ENCODE measurements at regions not wholly inside any gene's neighbourhood (a gene's known extent, or its start where the extent isn't known, plus 50 kb on each side); places are given as distances from the start of the nearest gene placed in this dataset.

- Histone ChIP-seq H3K9me3 (no peaks in the 10 kb centered on the region), H3K27ac (no peak overlapping the region), H3K36me3 (no peaks in the 10 kb centered on the region), H3K4me3 (no peak overlapping the region), H3K27me3 (no peaks in the 10 kb centered on the region), H3K4me1 (no peaks in the 10 kb centered on the region)
- no peak for TF ChIP-seq CTCF (IDR thresholded peaks at IDR 0.05)
- DNase-seq (ENCODE audit: low spot score in 2 of 2) = no peak
- intact Hi-C loops (cut with DNase I) = no loop called here
These were observed 208.7 kb upstream of the SLC35G4 start for GRCh38 chr18:11400703-11401102.

- Histone ChIP-seq H3K27ac (no peak overlapping the region), H3K4me1 (no peaks in the 10 kb centered on the region), H3K9me3 (no peaks in the 10 kb centered on the region), H3K4me3 (no peak overlapping the region), H3K36me3 (no peaks in the 10 kb centered on the region), H3K27me3 (no peaks in the 10 kb centered on the region)
- no peak for DNase-seq (ENCODE audit: low spot score in 2 of 2)
- TF ChIP-seq CTCF (IDR thresholded peaks at IDR 0.05) = no peak
- intact Hi-C loops (cut with DNase I) = no loop called here
These were observed 210.8 kb upstream of the SLC35G4 start for GRCh38 chr18:11398625-11399024.

- H3K27ac ChIP-seq = no peak overlapping the region
- no peaks in the 10 kb centered on the region for H3K36me3 ChIP-seq
- intact Hi-C loops (cut with DNase I) = no loop called here
- no peak overlapping the region for H3K4me3 ChIP-seq
- no peak for DNase-seq (ENCODE audit: low spot score in 2 of 2)
- H3K4me1 ChIP-seq = no peaks in the 10 kb centered on the region
- no peaks in the 10 kb centered on the region for H3K9me3 ChIP-seq
- no peaks in the 10 kb centered on the region for H3K27me3 ChIP-seq
- no peak for TF ChIP-seq CTCF (IDR thresholded peaks at IDR 0.05)
These were observed 216.2 kb upstream of the SLC35G4 start for GRCh38 chr18:11392980-11393885.

GRCh38 chr18:11392292-11392691 is 217.1 kb upstream of the SLC35G4 start:
- Histone ChIP-seq H3K36me3 (no peaks in the 10 kb centered on the region), H3K27ac (no peak overlapping the region), H3K4me1 (no peaks in the 10 kb centered on the region), H3K4me3 (no peak overlapping the region), H3K9me3 (no peaks in the 10 kb centered on the region), H3K27me3 (no peaks in the 10 kb centered on the region)
- intact Hi-C loops (cut with DNase I) = no loop called here
- DNase-seq (ENCODE audit: low spot score in 2 of 2) = no peak
- TF ChIP-seq CTCF (IDR thresholded peaks at IDR 0.05) = no peak

GRCh38 chr18:11391661-11392060 is 217.7 kb upstream of the SLC35G4 start:
- Histone ChIP-seq H3K27me3 (no peaks in the 10 kb centered on the region), H3K4me3 (no peak overlapping the region), H3K27ac (no peak overlapping the region), H3K4me1 (no peaks in the 10 kb centered on the region), H3K36me3 (no peaks in the 10 kb centered on the region), H3K9me3 (no peaks in the 10 kb centered on the region)
- DNase-seq (ENCODE audit: low spot score in 2 of 2) = no peak
- intact Hi-C loops (cut with DNase I) = no loop called here
- TF ChIP-seq CTCF (IDR thresholded peaks at IDR 0.05) = no peak
